Natural killer cell (primary cell): ENCODE measurements at regions not wholly inside any gene's neighbourhood (a gene's known extent, or its start where the extent isn't known, plus 50 kb on each side); places are given as distances from the start of the nearest gene placed in this dataset.

Experiments used
- ATAC-seq, 3 donors: fragments of 150-1000 bp in 2 of 3; fragments of 200-7000 bp in 1 of 3; cut with Tn5 transposase; 1 replicate in 1 of 3; 2 replicates in 2 of 3; pipeline ENCODE4 v1.10.0; 2021; ENCODE audit warnings: mild to moderate bottlenecking in 2 of 3, moderate library complexity in 2 of 3
- DNase-seq, 2 donors: peaks; one replicate each; pipeline versions ENCODE4 v3.0.0 to v3.0.0-alpha.2; 2013 to 2021; ENCODE audit warnings: mixed read lengths in 1 of 2
- H3K27ac ChIP-seq: one replicate; pipeline ENCODE4 v1.5.1; 2013; ENCODE audit warnings: mild to moderate bottlenecking, low read length
- H3K27me3 ChIP-seq: one replicate; pipeline ENCODE4 v1.6.1; 2013; ENCODE audit warnings: low read length; ENCODE audit not compliant: control insufficient read depth, insufficient read depth
- H3K36me3 ChIP-seq: one replicate; pipeline ENCODE4 v1.6.1; 2013; ENCODE audit warnings: low read length; ENCODE audit not compliant: control insufficient read depth, insufficient read depth
- H3K4me1 ChIP-seq: one replicate; pipeline ENCODE4 v1.6.1; 2013; ENCODE audit warnings: low read length; ENCODE audit not compliant: control insufficient read depth, insufficient read depth
- H3K4me3 ChIP-seq: one replicate; pipeline ENCODE4 v1.5.1; 2013; ENCODE audit warnings: low read length
- H3K9me3 ChIP-seq: one replicate; pipeline ENCODE4 v1.6.1; 2013; ENCODE audit warnings: low read length; ENCODE audit not compliant: control insufficient read depth, insufficient read depth
- H3K27ac Mint-ChIP-seq, 2 donors: one replicate each; pipeline ENCODE4 v1.8.0; 2022; ENCODE audit warnings: mild to moderate bottlenecking in 2 of 2, mixed read lengths in 2 of 2, moderate library complexity in 1 of 2
- H3K27me3 Mint-ChIP-seq, 2 donors: one replicate each; pipeline ENCODE4 v1.8.0; 2022; ENCODE audit warnings: low read depth in 2 of 2, mixed read lengths in 2 of 2
- H3K36me3 Mint-ChIP-seq: one replicate; pipeline ENCODE4 v1.8.0; 2022; ENCODE audit warnings: mixed read lengths
- H3K4me1 Mint-ChIP-seq, 2 donors: one replicate each; pipeline ENCODE4 v1.8.0; 2022; ENCODE audit warnings: mixed read lengths in 2 of 2
- H3K4me3 Mint-ChIP-seq: one replicate; pipeline ENCODE4 v1.8.0; 2022; ENCODE audit warnings: mild to moderate bottlenecking, moderate library complexity, mixed read lengths
- H3K9me3 Mint-ChIP-seq, 2 donors: one replicate each; pipeline ENCODE4 v1.8.0; 2022; ENCODE audit warnings: mixed read lengths in 2 of 2
- WGBS: methylation state at CpG from one replicate; pipeline ENCODE4 v1.1.7; 2013; ENCODE audit warnings: missing lambda C conversion rate; ENCODE audit not compliant: insufficient coverage; 5-methylcytosine and 5-hydroxymethylcytosine counted together
- intact Hi-C: fragments of 100-400 bp; cut with micrococcal nuclease; formaldehyde crosslinking; loops from one replicate; pipeline ENCODE4 v1.14.2; 2022
- TF ChIP-seq, protein P1 (sequence below): fragments of 200-600 bp; IDR thresholded peaks from one replicate; pipeline ENCODE4 v1.8.0; 2022; ENCODE audit warnings: antibody characterized with exemption

GRCh38 chr5:68134033-68134668 is 81.4 kb upstream of the PIK3R1 start:
- Mint-ChIP-seq H3K9me3 (no peaks in the 10 kb centered on the region), H3K27ac (no peak overlapping the region), H3K36me3 (no peaks in the 10 kb centered on the region), H3K4me3 (no peak overlapping the region), H3K4me1 (no peaks in the 10 kb centered on the region), H3K27me3 (peaks cover 10 to 14% of the 10 kb centered on the region in 2 donors)
- WGBS: 91% methylated on average over 9 of the region's 10 CpGs
- no peak overlapping the region for H3K27ac ChIP-seq
- ATAC-seq: no peak
- no peaks in the 10 kb centered on the region for H3K9me3 ChIP-seq
- H3K4me3 ChIP-seq: no peak overlapping the region
- DNase-seq: no peak
- H3K36me3 ChIP-seq: no peaks in the 10 kb centered on the region
- intact Hi-C loops: no loop called here
- H3K4me1 ChIP-seq: no peaks in the 10 kb centered on the region
- no peaks in the 10 kb centered on the region for H3K27me3 ChIP-seq
- TF ChIP-seq, protein P1, sequence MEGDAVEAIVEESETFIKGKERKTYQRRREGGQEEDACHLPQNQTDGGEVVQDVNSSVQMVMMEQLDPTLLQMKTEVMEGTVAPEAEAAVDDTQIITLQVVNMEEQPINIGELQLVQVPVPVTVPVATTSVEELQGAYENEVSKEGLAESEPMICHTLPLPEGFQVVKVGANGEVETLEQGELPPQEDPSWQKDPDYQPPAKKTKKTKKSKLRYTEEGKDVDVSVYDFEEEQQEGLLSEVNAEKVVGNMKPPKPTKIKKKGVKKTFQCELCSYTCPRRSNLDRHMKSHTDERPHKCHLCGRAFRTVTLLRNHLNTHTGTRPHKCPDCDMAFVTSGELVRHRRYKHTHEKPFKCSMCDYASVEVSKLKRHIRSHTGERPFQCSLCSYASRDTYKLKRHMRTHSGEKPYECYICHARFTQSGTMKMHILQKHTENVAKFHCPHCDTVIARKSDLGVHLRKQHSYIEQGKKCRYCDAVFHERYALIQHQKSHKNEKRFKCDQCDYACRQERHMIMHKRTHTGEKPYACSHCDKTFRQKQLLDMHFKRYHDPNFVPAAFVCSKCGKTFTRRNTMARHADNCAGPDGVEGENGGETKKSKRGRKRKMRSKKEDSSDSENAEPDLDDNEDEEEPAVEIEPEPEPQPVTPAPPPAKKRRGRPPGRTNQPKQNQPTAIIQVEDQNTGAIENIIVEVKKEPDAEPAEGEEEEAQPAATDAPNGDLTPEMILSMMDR: no peak

GRCh38 chr5:68130253-68130652 is 85.3 kb upstream of the PIK3R1 start:
- Mint-ChIP-seq H3K36me3 (no peaks in the 10 kb centered on the region), H3K4me3 (no peak overlapping the region), H3K27ac (no peak overlapping the region), H3K9me3 (no peaks in the 10 kb centered on the region), H3K4me1 (no peaks in the 10 kb centered on the region), H3K27me3 (peaks cover 6 to 16% of the 10 kb centered on the region in 2 donors)
- Histone ChIP-seq H3K27me3 (no peaks in the 10 kb centered on the region), H3K4me1 (no peaks in the 10 kb centered on the region), H3K9me3 (no peaks in the 10 kb centered on the region), H3K4me3 (no peak overlapping the region), H3K27ac (no peak overlapping the region), H3K36me3 (no peaks in the 10 kb centered on the region)
- no peak for DNase-seq
- ATAC-seq: no peak
- TF ChIP-seq, protein P1: no peak
- WGBS: 82% methylated on average over 2 of the region's 2 CpGs
- intact Hi-C loops: no loop called here

GRCh38 chr5:68129364-68129763 is 86.2 kb upstream of the PIK3R1 start:
- Mint-ChIP-seq H3K4me1 (no peaks in the 10 kb centered on the region), H3K27ac (no peak overlapping the region), H3K27me3 (peaks cover 4 to 8% of the 10 kb centered on the region in 2 donors), H3K36me3 (no peaks in the 10 kb centered on the region), H3K9me3 (no peaks in the 10 kb centered on the region), H3K4me3 (no peak overlapping the region)
- H3K27me3 ChIP-seq: no peaks in the 10 kb centered on the region
- ATAC-seq (no peak), DNase-seq (no peak)
- whole genome bisulfite sequencing: 85% methylated on average over 2 of the region's 4 CpGs
- H3K27ac ChIP-seq: no peak overlapping the region
- H3K9me3 ChIP-seq: no peaks in the 10 kb centered on the region
- no peaks in the 10 kb centered on the region for H3K36me3 ChIP-seq
- TF ChIP-seq, protein P1: no peak
- intact Hi-C loops: no loop called here
- H3K4me1 ChIP-seq: no peaks in the 10 kb centered on the region
- H3K4me3 ChIP-seq: no peak overlapping the region

DNA sequence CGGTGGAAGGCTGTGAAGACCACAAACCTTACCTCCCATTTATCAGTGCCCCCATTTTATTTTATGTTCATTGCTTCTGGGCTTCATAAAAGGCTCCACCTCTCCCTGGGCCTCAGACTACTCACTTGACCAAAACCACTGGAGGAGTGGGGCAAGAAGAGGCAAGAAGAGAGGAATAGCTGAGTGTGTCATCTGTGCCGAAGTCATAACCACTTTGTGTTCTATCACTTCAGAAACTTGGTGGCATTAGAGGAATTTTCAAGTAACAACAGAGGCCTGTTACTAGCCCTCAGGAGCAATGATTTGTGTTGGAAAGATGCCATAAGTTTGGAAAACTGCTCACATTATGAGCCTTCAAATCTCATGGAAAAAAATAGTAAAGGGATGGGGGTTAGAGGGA is 88.7 kb upstream of the PIK3R1 start:
- no peaks in the 10 kb centered on the region for H3K27me3 ChIP-seq
- H3K4me3 Mint-ChIP-seq: no peak overlapping the region
- no peaks in the 10 kb centered on the region for H3K9me3 ChIP-seq
- H3K27ac ChIP-seq: no peak overlapping the region
- H3K27ac Mint-ChIP-seq: no peak overlapping the region
- H3K9me3 Mint-ChIP-seq: no peaks in the 10 kb centered on the region
- intact Hi-C loops: no loop called here
- TF ChIP-seq, protein P1: no peak
- H3K36me3 Mint-ChIP-seq: no peaks in the 10 kb centered on the region
- H3K4me1 Mint-ChIP-seq: no peaks in the 10 kb centered on the region
- 88% methylated on average over 2 of the region's 2 CpGs for WGBS
- no peak for ATAC-seq
- H3K4me3 ChIP-seq: no peak overlapping the region
- no peaks in the 10 kb centered on the region for H3K4me1 ChIP-seq
- DNase-seq: no peak
- H3K36me3 ChIP-seq: no peaks in the 10 kb centered on the region
- peaks cover 4 to 18% of the 10 kb centered on the region in 2 donors for H3K27me3 Mint-ChIP-seq
